GM12891 (cell line): ENCODE measurements at regions not wholly inside any gene's neighbourhood (a gene's known extent, or its start where the extent isn't known, plus 50 kb on each side); places are given as distances from the start of the nearest gene placed in this dataset.
"Not testable (repeated sequence)": the region's sequence is repeated elsewhere in the genome, so short reads cannot be mapped to it uniquely, and the experiment has no call there.

Experiments
- DNase-seq: peaks from one replicate; pipeline ENCODE4 v3.0.0; 2011; ENCODE audit warnings: low spot score; ENCODE audit not compliant: insufficient read length
- FAIRE-seq: peaks from 2 replicates; lab custom pipeline; 2011; peaks lifted over from hg19 to GRCh38; lab: Jason Lieb, UNC
- PAX5 ChIP-seq: IDR thresholded peaks from 2 replicates; pipeline ENCODE4 v1.6.1; 2011; ENCODE audit warnings: low read length, moderate library complexity, mild to moderate bottlenecking; ENCODE audit not compliant: insufficient read depth, severe bottlenecking
- POLR2A ChIP-seq: IDR thresholded peaks from 2 replicates; pipeline ENCODE4 v1.6.1; 2011; ENCODE audit warnings: low read depth, low read length, control low read depth
- POLR2AphosphoS5 ChIP-seq: IDR thresholded peaks from 2 replicates; pipeline ENCODE4 v1.6.1; 2011; ENCODE audit warnings: low read depth, low read length, control low read depth
- POU2F2 ChIP-seq: IDR thresholded peaks from 2 replicates; pipeline ENCODE4 v1.6.1; 2011; ENCODE audit warnings: low read depth, mild to moderate bottlenecking, control low read depth, low read length, moderate library complexity
- SPI1 ChIP-seq: IDR thresholded peaks from 2 replicates; pipeline ENCODE4 v1.6.1; 2011; ENCODE audit warnings: low read depth, low read length, control low read depth
- TAF1 ChIP-seq: IDR thresholded peaks from 2 replicates; pipeline ENCODE4 v1.6.1; 2011; ENCODE audit warnings: low read depth, low read length, control low read depth

- FAIRE-seq = no peak
- TF ChIP-seq POU2F2 (no peak), POLR2A (no peak)
- no peak for DNase-seq
Observed at GRCh38 chr5:163867324-163867723, 361.9 kb downstream of the MAT2B start.

GRCh38 chr5:163867738-163868137 lies 362.3 kb downstream of the MAT2B start:
- FAIRE-seq (no peak), DNase-seq (no peak)

GRCh38 chr5:163869581-163869980 lies 364.2 kb downstream of the MAT2B start:
- TF ChIP-seq POLR2AphosphoS5 = no peak
- TF ChIP-seq PAX5 = no peak
- TF ChIP-seq TAF1 = no peak
- no peak for TF ChIP-seq POU2F2
- TF ChIP-seq SPI1 = no peak
- no peak for TF ChIP-seq POLR2A
- DNase-seq (no peak), FAIRE-seq (no peak)

More at GRCh38 chr5:163867738-163868137, 362.3 kb downstream of the MAT2B start:
- TF ChIP-seq POLR2A (no peak), PAX5 (no peak), SPI1 (no peak), TAF1 (no peak), POU2F2 (no peak), POLR2AphosphoS5 (no peak)

GRCh38 chr5:163870441-163870840 lies 365.0 kb downstream of the MAT2B start:
- DNase-seq (no peak), FAIRE-seq (no peak)
- no peak for TF ChIP-seq PAX5

- DNase-seq (no peak), FAIRE-seq (no peak)
- TF ChIP-seq PAX5 (no peak), SPI1 (no peak), POLR2AphosphoS5 (no peak), TAF1 (no peak), POU2F2 (no peak), POLR2A (no peak)
Observed at GRCh38 chr5:163874431-163874830, 369.0 kb downstream of the MAT2B start.

- DNase-seq, FAIRE-seq: not testable (repeated sequence)
Observed at GRCh38 chr5:163874912-163875311, 369.5 kb downstream of the MAT2B start.

- DNase-seq = no peak
- no peak for FAIRE-seq
Observed at GRCh38 chr5:163877865-163878264, 372.4 kb downstream of the MAT2B start.

GRCh38 chr5:163878490-163878889 lies 373.1 kb downstream of the MAT2B start:
- DNase-seq = no peak
- TF ChIP-seq PAX5 (no peak), POLR2A (no peak), TAF1 (no peak), POU2F2 (no peak), SPI1 (no peak), POLR2AphosphoS5 (no peak)
- FAIRE-seq = no peak

More at GRCh38 chr5:163877865-163878264, 372.4 kb downstream of the MAT2B start:
- TF ChIP-seq POLR2A (no peak), SPI1 (no peak), POU2F2 (no peak), PAX5 (no peak), POLR2AphosphoS5 (no peak), TAF1 (no peak)

- FAIRE-seq = no peak
Observed at GRCh38 chr5:163880302-163880701, 374.9 kb downstream of the MAT2B start.

GRCh38 chr5:163885117-163885516 lies 379.7 kb downstream of the MAT2B start:
- FAIRE-seq (no peak), DNase-seq (no peak)
- TF ChIP-seq PAX5 = no peak
- no peak for TF ChIP-seq POU2F2
- TF ChIP-seq TAF1 = no peak
- no peak for TF ChIP-seq POLR2A
- TF ChIP-seq POLR2AphosphoS5 = no peak
- no peak for TF ChIP-seq SPI1

More at GRCh38 chr5:163880302-163880701, 374.9 kb downstream of the MAT2B start:
- no peak for DNase-seq
- TF ChIP-seq PAX5 (no peak), POLR2AphosphoS5 (no peak), POU2F2 (no peak), POLR2A (no peak), SPI1 (no peak), TAF1 (no peak)

- no peak for FAIRE-seq
- TF ChIP-seq SPI1 = no peak
- no peak for TF ChIP-seq TAF1
- no peak for TF ChIP-seq POLR2AphosphoS5
- no peak for TF ChIP-seq POLR2A
- TF ChIP-seq PAX5 = no peak
- no peak for TF ChIP-seq POU2F2
- no peak for DNase-seq
Observed at GRCh38 chr5:163887854-163888253, 382.4 kb downstream of the MAT2B start.
